Mesothelial cell of epicardium (in vitro differentiated cells): ENCODE measurements at regions not wholly inside any gene's neighbourhood (a gene's known extent, or its start where the extent isn't known, plus 50 kb on each side); places are given as distances from the start of the nearest gene placed in this dataset.

Experiments used
- DNase-seq, 2 experiments: peaks; one replicate each; pipeline ENCODE4 v3.0.0; 2021; ENCODE audit warnings: low spot score in 2 of 2; ENCODE audit not compliant: unreplicated experiment in 2 of 2
- H3K27ac Mint-ChIP-seq: 2 replicates; pipeline ENCODE4 v1.8.0; 2021; ENCODE audit warnings: mixed read lengths
- H3K27me3 Mint-ChIP-seq: 2 replicates; pipeline ENCODE4 v1.8.0; 2021; ENCODE audit warnings: low read depth, mixed read lengths
- H3K36me3 Mint-ChIP-seq: 2 replicates; pipeline ENCODE4 v1.8.0; 2021; ENCODE audit warnings: mixed read lengths
- H3K4me1 Mint-ChIP-seq: 2 replicates; pipeline ENCODE4 v1.8.0; 2021; ENCODE audit warnings: mixed read lengths
- H3K4me3 Mint-ChIP-seq: 2 replicates; pipeline ENCODE4 v1.8.0; 2021; ENCODE audit warnings: mild to moderate bottlenecking, moderate library complexity, mixed read lengths
- H3K9me3 Mint-ChIP-seq: 2 replicates; pipeline ENCODE4 v1.8.0; 2021; ENCODE audit warnings: mixed read lengths
- CTCF ChIP-seq: fragments of 200-600 bp; sonication (generic); IDR thresholded peaks from one replicate; pipeline ENCODE4 v1.5.0; 2021; ENCODE audit warnings: antibody characterized with exemption; ENCODE audit not compliant: unreplicated experiment

- Mint-ChIP-seq H3K4me3 (no peak overlapping the region), H3K9me3 (peaks cover 57% of the 10 kb centered on the region), H3K36me3 (peaks cover 4% of the 10 kb centered on the region), H3K27ac (no peak overlapping the region), H3K4me1 (no peaks in the 10 kb centered on the region), H3K27me3 (no peaks in the 10 kb centered on the region)
- DNase-seq, result no peak
- TF ChIP-seq CTCF, result no peak
These were observed 128.2 kb upstream of the IRX2 start for GRCh38 chr5:2879701-2880100.

GRCh38 chr5:2877522-2877921 lies 126.0 kb upstream of the IRX2 start:
- Mint-ChIP-seq H3K4me1 (no peaks in the 10 kb centered on the region), H3K4me3 (no peak overlapping the region), H3K9me3 (peaks cover 48% of the 10 kb centered on the region), H3K27ac (no peak overlapping the region), H3K27me3 (no peaks in the 10 kb centered on the region), H3K36me3 (peaks cover 4% of the 10 kb centered on the region)
- no peak for DNase-seq
- no peak for TF ChIP-seq CTCF

GRCh38 chr5:2876183-2876582 lies 124.7 kb upstream of the IRX2 start:
- peaks cover 4% of the 10 kb centered on the region for H3K36me3 Mint-ChIP-seq
- no peak overlapping the region for H3K4me3 Mint-ChIP-seq
- DNase-seq, result no peak
- H3K9me3 Mint-ChIP-seq, result peaks cover 35% of the 10 kb centered on the region
- no peak for TF ChIP-seq CTCF
- H3K4me1 Mint-ChIP-seq, result no peaks in the 10 kb centered on the region
- no peaks in the 10 kb centered on the region for H3K27me3 Mint-ChIP-seq
- no peak overlapping the region for H3K27ac Mint-ChIP-seq

- no peak overlapping the region for H3K4me3 Mint-ChIP-seq
- peaks cover 2% of the 10 kb centered on the region for H3K27me3 Mint-ChIP-seq
- H3K9me3 Mint-ChIP-seq, result peaks cover 17% of the 10 kb centered on the region
- TF ChIP-seq CTCF, result no peak
- H3K36me3 Mint-ChIP-seq, result no peaks in the 10 kb centered on the region
- no peak for DNase-seq
- no peak overlapping the region for H3K27ac Mint-ChIP-seq
- H3K4me1 Mint-ChIP-seq, result no peaks in the 10 kb centered on the region
These were observed 122.6 kb upstream of the IRX2 start for GRCh38 chr5:2874099-2874498.

- no peak overlapping the region for H3K4me3 Mint-ChIP-seq
- H3K4me1 Mint-ChIP-seq, result no peaks in the 10 kb centered on the region
- H3K27me3 Mint-ChIP-seq, result peaks cover 2% of the 10 kb centered on the region
- DNase-seq, result no peak
- TF ChIP-seq CTCF, result no peak
- H3K36me3 Mint-ChIP-seq, result no peaks in the 10 kb centered on the region
- no peak overlapping the region for H3K27ac Mint-ChIP-seq
- peaks cover 3% of the 10 kb centered on the region for H3K9me3 Mint-ChIP-seq
These were observed 121.2 kb upstream of the IRX2 start for GRCh38 chr5:2872676-2873075.

- no peak for DNase-seq
- Mint-ChIP-seq H3K27ac (no peak overlapping the region), H3K9me3 (no peaks in the 10 kb centered on the region), H3K4me3 (no peak overlapping the region), H3K4me1 (no peaks in the 10 kb centered on the region), H3K36me3 (no peaks in the 10 kb centered on the region), H3K27me3 (peaks cover 10% of the 10 kb centered on the region)
- TF ChIP-seq CTCF, result no peak
These were observed 119.8 kb upstream of the IRX2 start for GRCh38 chr5:2871282-2871681.
